Suprapubic skin (tissue), 3 donors: ENCODE measurements at regions not wholly inside any gene's neighbourhood (a gene's known extent, or its start where the extent isn't known, plus 50 kb on each side); places are given as distances from the start of the nearest gene placed in this dataset.

ENCODE experiments used
- POLR2A ChIP-seq, 2 donors: fragments of 450-650 bp; IDR thresholded peaks; one replicate each; pipeline ENCODE4 v1.6.1; 2017; ENCODE audit warnings: antibody characterized with exemption in 2 of 2, mild to moderate bottlenecking in 2 of 2, moderate library complexity in 2 of 2
- TF ChIP-seq, protein P1 (sequence below), 2 donors: fragments of 200-600 bp in 1 of 2; fragments of 450-650 bp in 1 of 2; sonication (generic) in 1 of 2; IDR thresholded peaks; one replicate each; pipeline ENCODE4 v1.5.1; 2016 to 2019; ENCODE audit warnings: antibody characterized with exemption in 2 of 2, mild to moderate bottlenecking in 1 of 2, moderate library complexity in 1 of 2

DNA sequence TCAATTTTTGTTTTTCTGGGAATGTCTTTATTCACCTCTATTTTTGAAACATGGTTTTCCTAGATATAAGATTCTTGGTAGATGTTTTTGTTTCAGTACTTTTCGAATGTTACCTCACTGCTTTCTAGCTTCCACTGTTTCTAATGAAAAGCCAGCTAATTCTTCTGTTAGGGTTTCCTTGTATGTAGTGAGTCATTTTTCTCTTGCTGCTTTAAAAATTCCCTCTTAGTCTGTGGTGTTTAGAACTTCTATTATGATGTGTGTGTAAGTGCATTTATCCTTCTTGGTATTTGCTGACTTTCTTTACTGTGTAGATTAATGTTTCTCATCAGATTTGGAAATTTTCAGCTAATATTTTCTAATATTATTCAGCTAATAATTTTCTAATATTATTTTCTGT, 151.1 kb upstream of the OSTN start:
- TF ChIP-seq, protein P1, sequence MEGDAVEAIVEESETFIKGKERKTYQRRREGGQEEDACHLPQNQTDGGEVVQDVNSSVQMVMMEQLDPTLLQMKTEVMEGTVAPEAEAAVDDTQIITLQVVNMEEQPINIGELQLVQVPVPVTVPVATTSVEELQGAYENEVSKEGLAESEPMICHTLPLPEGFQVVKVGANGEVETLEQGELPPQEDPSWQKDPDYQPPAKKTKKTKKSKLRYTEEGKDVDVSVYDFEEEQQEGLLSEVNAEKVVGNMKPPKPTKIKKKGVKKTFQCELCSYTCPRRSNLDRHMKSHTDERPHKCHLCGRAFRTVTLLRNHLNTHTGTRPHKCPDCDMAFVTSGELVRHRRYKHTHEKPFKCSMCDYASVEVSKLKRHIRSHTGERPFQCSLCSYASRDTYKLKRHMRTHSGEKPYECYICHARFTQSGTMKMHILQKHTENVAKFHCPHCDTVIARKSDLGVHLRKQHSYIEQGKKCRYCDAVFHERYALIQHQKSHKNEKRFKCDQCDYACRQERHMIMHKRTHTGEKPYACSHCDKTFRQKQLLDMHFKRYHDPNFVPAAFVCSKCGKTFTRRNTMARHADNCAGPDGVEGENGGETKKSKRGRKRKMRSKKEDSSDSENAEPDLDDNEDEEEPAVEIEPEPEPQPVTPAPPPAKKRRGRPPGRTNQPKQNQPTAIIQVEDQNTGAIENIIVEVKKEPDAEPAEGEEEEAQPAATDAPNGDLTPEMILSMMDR (IDR thresholded peaks at IDR 0.05) = no peak
- TF ChIP-seq POLR2A (IDR thresholded peaks at IDR 0.05) = no peak
